SH-SY5Y (cell line): ENCODE measurements at regions not wholly inside any gene's neighbourhood (a gene's known extent, or its start where the extent isn't known, plus 50 kb on each side); places are given as distances from the start of the nearest gene placed in this dataset.

Experiments used
- GATA2 ChIP-seq: IDR thresholded peaks from 2 replicates; pipeline ENCODE4 v1.6.1; 2011; ENCODE audit warnings: mild to moderate bottlenecking, low read depth, low read length
- GATA3 ChIP-seq: IDR thresholded peaks from 2 replicates; pipeline ENCODE4 v1.6.1; 2011; ENCODE audit warnings: low read depth, mild to moderate bottlenecking, low read length, moderate library complexity

DNA sequence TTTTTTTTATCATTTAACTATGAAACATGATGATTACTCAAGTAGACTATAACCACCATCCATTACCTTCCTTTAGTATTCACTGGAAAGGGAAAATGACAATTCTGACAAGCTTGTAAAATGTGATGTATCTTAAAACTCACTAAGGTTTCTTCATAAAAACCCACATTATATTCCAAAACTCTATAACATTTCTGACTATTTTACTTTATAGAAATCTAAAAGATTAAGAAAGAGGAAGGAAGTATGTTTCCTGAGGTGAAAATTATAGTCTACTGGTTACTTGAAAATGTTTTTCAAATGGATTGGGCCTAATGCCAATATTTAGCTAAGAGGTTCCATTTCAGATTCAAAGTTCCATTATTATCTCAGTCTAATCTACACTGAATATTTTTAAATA is 1982.2 kb upstream of the C9orf72 start:
- TF ChIP-seq GATA2 (no peak), GATA3 (no peak)
